Endodermal cell (in vitro differentiated cells): ENCODE measurements at regions not wholly inside any gene's neighbourhood (a gene's known extent, or its start where the extent isn't known, plus 50 kb on each side); places are given as distances from the start of the nearest gene placed in this dataset.

Source experiments
- DNase-seq: peaks from one replicate; pipeline ENCODE4 v3.0.0-alpha.2; 2017
- H3K27ac ChIP-seq: 2 replicates; pipeline ENCODE4 v1.5.1; 2013; ENCODE audit warnings: mild to moderate bottlenecking, low read depth, low read length, moderate library complexity
- H3K27me3 ChIP-seq: 2 replicates; pipeline ENCODE4 v1.6.1; 2013; ENCODE audit warnings: mild to moderate bottlenecking, low read length, moderate library complexity; ENCODE audit not compliant: insufficient read depth, control insufficient read depth, poor library complexity, severe bottlenecking
- H3K36me3 ChIP-seq: 2 replicates; pipeline ENCODE4 v1.7.0; 2013; ENCODE audit warnings: mild to moderate bottlenecking, low read length, moderate library complexity; ENCODE audit not compliant: control insufficient read depth, insufficient read depth
- H3K4me1 ChIP-seq: one replicate; pipeline ENCODE4 v1.7.0; 2013; ENCODE audit warnings: low read length; ENCODE audit not compliant: control insufficient read depth, insufficient read depth
- H3K4me3 ChIP-seq: 2 replicates; pipeline ENCODE4 v1.5.1; 2013; ENCODE audit warnings: mild to moderate bottlenecking, low read length, moderate library complexity
- H3K9ac ChIP-seq: 2 replicates; pipeline ENCODE4 v1.6.1; 2013; ENCODE audit warnings: mild to moderate bottlenecking, low read length, moderate library complexity; ENCODE audit not compliant: poor library complexity, severe bottlenecking; ENCODE audit errors: extremely low read depth
- H3K9me3 ChIP-seq: 2 replicates; pipeline ENCODE4 v1.6.1; 2013; ENCODE audit warnings: mild to moderate bottlenecking, low read length, moderate library complexity; ENCODE audit not compliant: control insufficient read depth
- H3K27ac Mint-ChIP-seq: 2 replicates; pipeline ENCODE4 v1.8.0; 2020; ENCODE audit warnings: mixed read lengths
- H3K27me3 Mint-ChIP-seq: 2 replicates; pipeline ENCODE4 v1.8.0; 2021; ENCODE audit warnings: mild to moderate bottlenecking, mixed read lengths; ENCODE audit not compliant: insufficient read depth
- H3K36me3 Mint-ChIP-seq: 2 replicates; pipeline ENCODE4 v1.8.0; 2020; ENCODE audit warnings: low read depth, mixed read lengths
- H3K4me1 Mint-ChIP-seq: 2 replicates; pipeline ENCODE4 v1.8.0; 2020; ENCODE audit warnings: mixed read lengths
- H3K4me3 Mint-ChIP-seq: 2 replicates; pipeline ENCODE4 v1.8.0; 2020; ENCODE audit warnings: mild to moderate bottlenecking, moderate library complexity, mixed read lengths
- H3K9me3 Mint-ChIP-seq: 2 replicates; pipeline ENCODE4 v1.8.0; 2020; ENCODE audit warnings: mild to moderate bottlenecking, mixed read lengths
- WGBS, 2 experiments: methylation state at CpG; one replicate each; pipeline versions ENCODE4 v1.1.5 to v1.1.7; 2013; ENCODE audit warnings: missing lambda C conversion rate in 2 of 2, mixed read lengths in 1 of 2; ENCODE audit not compliant: insufficient coverage in 1 of 2, insufficient read length in 1 of 2; 5-methylcytosine and 5-hydroxymethylcytosine counted together
- TF ChIP-seq, protein P1 (sequence below): fragments of 200-600 bp; sonication (generic); conservative IDR thresholded peaks from 2 replicates; pipeline ENCODE4 v1.5.0; 2021; ENCODE audit warnings: antibody characterized with exemption, mild to moderate bottlenecking

DNA sequence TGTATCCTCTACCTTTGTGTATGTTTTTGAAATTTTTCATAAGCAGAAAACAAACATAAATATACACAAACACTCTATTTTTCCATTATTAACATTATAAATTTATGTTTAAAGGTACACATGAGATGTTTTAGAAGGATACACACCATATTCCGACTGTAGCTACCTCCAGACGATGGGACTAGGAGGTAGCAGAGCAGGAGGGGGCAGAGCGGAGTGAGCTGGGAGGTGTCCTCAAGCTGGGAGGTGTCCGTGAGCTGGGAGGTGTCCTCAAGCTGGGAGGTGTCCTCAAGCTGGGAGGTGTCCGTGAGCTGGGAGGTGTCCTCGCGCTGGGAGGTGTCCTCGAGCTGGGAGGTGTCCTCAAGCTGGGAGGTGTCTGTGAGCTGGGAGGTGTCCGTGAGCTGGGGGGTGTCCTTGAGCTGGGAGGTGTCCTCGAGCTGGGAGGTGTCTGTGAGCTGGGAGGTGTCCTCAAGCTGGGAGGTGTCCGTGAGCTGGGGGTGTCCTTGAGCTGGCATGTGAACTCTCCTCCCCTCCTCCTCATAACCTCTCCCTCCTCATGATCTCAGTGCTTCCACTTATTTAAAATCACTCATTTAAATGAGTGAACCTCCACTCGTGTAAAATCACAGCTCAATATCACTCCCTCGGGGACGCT lies 346.9 kb upstream of the SFSWAP start:
- Histone ChIP-seq H3K9me3 (peaks cover 7% of the 10 kb centered on the region), H3K9ac (no peak overlapping the region), H3K36me3 (no peaks in the 10 kb centered on the region), H3K27me3 (peaks cover 19% of the 10 kb centered on the region), H3K4me3 (no peak overlapping the region), H3K4me1 (no peaks in the 10 kb centered on the region), H3K27ac (no peak overlapping the region)
- Mint-ChIP-seq H3K4me3 (no peak overlapping the region), H3K27ac (no peak overlapping the region), H3K27me3 (peaks cover 38% of the 10 kb centered on the region), H3K36me3 (no peaks in the 10 kb centered on the region), H3K4me1 (no peaks in the 10 kb centered on the region), H3K9me3 (peaks cover 7% of the 10 kb centered on the region)
- WGBS, 2 experiments = 82 to 87% methylated on average over 4 to 14 of the region's 14 CpGs
- no peak for DNase-seq
- TF ChIP-seq, protein P1, sequence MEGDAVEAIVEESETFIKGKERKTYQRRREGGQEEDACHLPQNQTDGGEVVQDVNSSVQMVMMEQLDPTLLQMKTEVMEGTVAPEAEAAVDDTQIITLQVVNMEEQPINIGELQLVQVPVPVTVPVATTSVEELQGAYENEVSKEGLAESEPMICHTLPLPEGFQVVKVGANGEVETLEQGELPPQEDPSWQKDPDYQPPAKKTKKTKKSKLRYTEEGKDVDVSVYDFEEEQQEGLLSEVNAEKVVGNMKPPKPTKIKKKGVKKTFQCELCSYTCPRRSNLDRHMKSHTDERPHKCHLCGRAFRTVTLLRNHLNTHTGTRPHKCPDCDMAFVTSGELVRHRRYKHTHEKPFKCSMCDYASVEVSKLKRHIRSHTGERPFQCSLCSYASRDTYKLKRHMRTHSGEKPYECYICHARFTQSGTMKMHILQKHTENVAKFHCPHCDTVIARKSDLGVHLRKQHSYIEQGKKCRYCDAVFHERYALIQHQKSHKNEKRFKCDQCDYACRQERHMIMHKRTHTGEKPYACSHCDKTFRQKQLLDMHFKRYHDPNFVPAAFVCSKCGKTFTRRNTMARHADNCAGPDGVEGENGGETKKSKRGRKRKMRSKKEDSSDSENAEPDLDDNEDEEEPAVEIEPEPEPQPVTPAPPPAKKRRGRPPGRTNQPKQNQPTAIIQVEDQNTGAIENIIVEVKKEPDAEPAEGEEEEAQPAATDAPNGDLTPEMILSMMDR = no peak

DNA sequence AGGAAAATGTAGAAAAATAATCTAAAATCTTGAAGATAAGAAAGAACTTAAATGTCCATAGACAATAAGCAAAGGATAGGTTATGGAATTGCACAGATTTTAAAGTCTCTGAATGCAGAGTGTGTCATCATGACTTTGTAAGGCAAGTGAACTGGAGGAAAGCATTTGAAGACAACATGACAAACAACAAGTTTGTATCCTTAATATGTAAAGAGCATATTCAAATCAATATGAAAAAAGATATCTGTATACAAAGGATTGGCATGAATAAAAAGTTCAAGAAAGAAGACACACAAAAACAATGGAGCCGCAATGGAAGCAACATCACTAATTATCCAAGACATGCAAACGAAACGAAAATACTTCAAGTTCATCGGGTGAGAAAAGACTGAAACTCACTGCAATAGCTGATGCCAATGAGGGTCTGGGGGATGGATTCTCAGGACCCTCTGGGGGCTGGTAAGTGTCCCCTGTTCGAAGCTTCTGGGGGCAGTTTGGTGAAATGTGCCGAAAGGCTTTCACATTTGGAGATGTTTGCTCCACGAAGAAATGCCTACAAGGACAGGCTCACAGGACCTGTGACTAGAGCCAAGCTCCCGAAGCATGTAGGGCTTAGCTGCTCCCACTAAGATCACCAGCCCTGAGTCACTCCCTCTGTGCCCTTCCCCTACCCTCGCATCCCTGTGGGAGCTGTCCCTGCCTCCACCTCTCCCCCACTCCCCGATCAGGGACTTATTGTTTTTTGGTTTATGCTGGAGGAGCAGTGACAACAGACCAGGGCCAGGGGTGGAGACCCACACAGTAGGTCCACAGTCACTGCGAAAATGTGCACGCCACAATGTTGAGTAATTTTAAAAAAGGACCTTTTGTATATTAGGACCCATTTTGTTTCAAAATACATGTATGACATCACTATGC lies 345.7 kb upstream of the SFSWAP start:
- Mint-ChIP-seq H3K27me3 (peaks cover 31% of the 10 kb centered on the region), H3K9me3 (peaks cover 2% of the 10 kb centered on the region), H3K36me3 (no peaks in the 10 kb centered on the region), H3K27ac (no peak overlapping the region), H3K4me3 (no peak overlapping the region), H3K4me1 (no peaks in the 10 kb centered on the region)
- H3K9ac ChIP-seq = no peak overlapping the region
- TF ChIP-seq, protein P1 = no peak
- H3K4me1 ChIP-seq = no peaks in the 10 kb centered on the region
- DNase-seq = peak; percentile 28
- peaks cover 15% of the 10 kb centered on the region for H3K27me3 ChIP-seq
- H3K9me3 ChIP-seq = no peaks in the 10 kb centered on the region
- H3K4me3 ChIP-seq = no peak overlapping the region
- 94 to 95% methylated on average over 7 to 12 of the region's 12 CpGs for WGBS, 2 experiments
- no peaks in the 10 kb centered on the region for H3K36me3 ChIP-seq
- H3K27ac ChIP-seq = no peak overlapping the region

- H3K27me3 Mint-ChIP-seq = peaks cover 25% of the 10 kb centered on the region
- Histone ChIP-seq H3K36me3 (no peaks in the 10 kb centered on the region), H3K4me3 (no peak overlapping the region), H3K4me1 (no peaks in the 10 kb centered on the region), H3K27ac (no peak overlapping the region), H3K27me3 (peaks cover 15% of the 10 kb centered on the region), H3K9me3 (no peaks in the 10 kb centered on the region), H3K9ac (no peak overlapping the region)
- no peaks in the 10 kb centered on the region for H3K36me3 Mint-ChIP-seq
- 89 to 92% methylated on average over 14 to 15 of the region's 15 CpGs for WGBS, 2 experiments
- no peak overlapping the region for H3K4me3 Mint-ChIP-seq
- TF ChIP-seq, protein P1 = no peak
- H3K4me1 Mint-ChIP-seq = no peaks in the 10 kb centered on the region
- H3K27ac Mint-ChIP-seq = no peak overlapping the region
- peak; percentile 33 for DNase-seq
- peaks cover 2% of the 10 kb centered on the region for H3K9me3 Mint-ChIP-seq
Observed at GRCh38 chr12:131365821-131366260, 345.0 kb upstream of the SFSWAP start.
